GM12878 (cell line): ENCODE measurements at regions not wholly inside any gene's neighbourhood (a gene's known extent, or its start where the extent isn't known, plus 50 kb on each side); places are given as distances from the start of the nearest gene placed in this dataset.

Experiments used
- ATAC-seq: fragments of 200-7000 bp; cut with Tn5 transposase; 3 replicates; pipeline ENCODE4 v1.9.1; 2020; ENCODE audit warnings: mild to moderate bottlenecking, moderate library complexity
- BruUV-seq: library from RNA; stranded (reverse); fragments of 400-500 nt; replicated peaks from 2 replicates; lab custom pipeline; 2021; lab: Mats Ljungman, UMichigan
- CTCF ChIA-PET: fragments of 300-600 bp; sonication (Branson Sonifier 250); formaldehyde crosslinking; extraction: SDS; loops from one replicate; lab custom pipeline; 2021; ENCODE audit warnings: inconsistent platforms; lab: Yijun Ruan, JAX
- POLR2A ChIA-PET: fragments of 350-600 bp; formaldehyde crosslinking; extraction: SDS; loops from one replicate; lab custom pipeline; 2021; ENCODE audit warnings: inconsistent platforms; lab: Charles Lee
- RAD21 ChIA-PET: fragments of 300-600 bp; sonication (Branson Sonifier 250); formaldehyde crosslinking; loops from one replicate; lab custom pipeline; 2023; ENCODE audit warnings: antibody characterized with exemption; ENCODE audit not compliant: unreplicated experiment; lab: Charles Lee
- SMC1A ChIA-PET: fragments of 300-600 bp; sonication (Branson Sonifier 250); formaldehyde crosslinking; loops from one replicate; lab custom pipeline; 2023; ENCODE audit not compliant: unreplicated experiment, uncharacterized antibody; lab: Charles Lee
- DNase-seq: peaks from one replicate; pipeline ENCODE4 v3.0.0-alpha.2; 2011; ENCODE audit warnings: low read depth, low spot score
- FAIRE-seq: peaks from 3 replicates; lab custom pipeline; 2011; peaks lifted over from hg19 to GRCh38; lab: Jason Lieb, UNC
- H2AFZ ChIP-seq: 2 replicates; pipeline ENCODE4 v1.6.0; 2011; ENCODE audit warnings: low read depth, low read length, control low read depth; ENCODE audit not compliant: control insufficient read depth
- H3K27ac ChIP-seq: 2 replicates; pipeline ENCODE4 v1.5.1; 2011; ENCODE audit warnings: control low read depth; ENCODE audit not compliant: control insufficient read depth, insufficient read depth
- H3K27me3 ChIP-seq, 2 experiments: replicated peaks in 1 of 2; 2 replicates each; pipeline versions ENCODE4 v1.6.0 to v1.6.1; 2011; ENCODE audit warnings: low read length in 1 of 2; ENCODE audit not compliant: control insufficient read depth in 2 of 2, insufficient read depth in 2 of 2
- H3K36me3 ChIP-seq, 2 experiments: 2 replicates each; pipeline ENCODE4 v1.5.1; 2011; ENCODE audit warnings: low read length in 1 of 2; ENCODE audit not compliant: control insufficient read depth in 2 of 2, insufficient read depth in 2 of 2
- H3K4me1 ChIP-seq: 2 replicates; pipeline ENCODE4 v1.6.1; 2011; ENCODE audit warnings: mild to moderate bottlenecking, low read length, moderate library complexity, mixed read lengths; ENCODE audit not compliant: control insufficient read depth, insufficient read depth
- H3K4me2 ChIP-seq: 2 replicates; pipeline ENCODE4 v1.6.0; 2011; ENCODE audit warnings: control low read depth; ENCODE audit not compliant: control insufficient read depth, insufficient read depth
- H3K4me3 ChIP-seq: fragments of 200-600 bp; sonication (generic); 2 replicates; pipeline ENCODE4 v1.5.1; 2016
- H3K79me2 ChIP-seq: 2 replicates; pipeline ENCODE4 v1.6.0; 2011; ENCODE audit warnings: low read length; ENCODE audit not compliant: control insufficient read depth, insufficient read depth
- H3K9ac ChIP-seq: 2 replicates; pipeline ENCODE4 v1.8.0; 2011; ENCODE audit warnings: low read length, control low read depth, mixed read lengths; ENCODE audit not compliant: control insufficient read depth, insufficient read depth
- H3K9me3 ChIP-seq: replicated peaks from 3 replicates; pipeline ENCODE4 v1.5.1; 2011; ENCODE audit warnings: mild to moderate bottlenecking, low read length; ENCODE audit not compliant: control insufficient read depth, insufficient read depth
- H4K20me1 ChIP-seq: 2 replicates; pipeline ENCODE4 v1.6.0; 2011; ENCODE audit not compliant: control insufficient read depth, insufficient read depth
- BCLAF1 ChIP-seq: fragments of 450-650 bp; IDR thresholded peaks from 2 replicates; pipeline ENCODE4 v1.6.1; 2017; ENCODE audit warnings: antibody characterized with exemption, mild to moderate bottlenecking, moderate library complexity
- EZH2 ChIP-seq: IDR thresholded peaks from 2 replicates; pipeline ENCODE4 v1.6.1; 2012; ENCODE audit warnings: low read depth, mild to moderate bottlenecking, control low read depth, inconsistent platforms, low read length, borderline replicate concordance; ENCODE audit not compliant: control insufficient read depth
- SUZ12 ChIP-seq: fragments of 200-600 bp; sonication (generic); IDR thresholded peaks from one replicate; pipeline ENCODE4 v1.6.1; 2018; ENCODE audit warnings: antibody characterized with exemption, mild to moderate bottlenecking; ENCODE audit not compliant: unreplicated experiment
- ZBTB4 ChIP-seq: fragments of 450-650 bp; formaldehyde crosslinking; IDR thresholded peaks from 2 replicates; pipeline ENCODE4 v1.4.0; 2022; ENCODE audit warnings: mild to moderate bottlenecking, moderate library complexity
- ZNF217 ChIP-seq: fragments of 450-650 bp; IDR thresholded peaks from 2 replicates; pipeline ENCODE4 v1.6.1; 2017; ENCODE audit warnings: antibody characterized with exemption, mild to moderate bottlenecking
- WGBS: methylation state at CpG from one replicate; pipeline ENCODE4 v1.1.6; 2016; ENCODE audit warnings: low lambda C conversion rate; ENCODE audit not compliant: insufficient replicate concordance, insufficient coverage; ENCODE audit errors: missing lambda C conversion rate; 5-methylcytosine and 5-hydroxymethylcytosine counted together
- in situ Hi-C: fragments of 300-500 bp; cut with MboI; formaldehyde crosslinking; loops from 9 replicates; pipeline ENCODE4 v1.14.3; 2018; ENCODE audit warnings: mixed read lengths
- intact Hi-C: fragments of 100-400 bp; cut with micrococcal nuclease; formaldehyde crosslinking; loops from one replicate; pipeline ENCODE4 v1.14.2; 2022; ENCODE audit not compliant: unreplicated experiment
- TF ChIP-seq, protein P1 (sequence below): IDR thresholded peaks from 2 replicates; pipeline ENCODE4 v1.6.1; 2012; ENCODE audit warnings: low read depth, low read length, improper control_type of control experiment

GRCh38 chr2:12035956-12036639 lies 289.7 kb downstream of the LPIN1 start:
- DNase-seq: no peak
- RAD21 ChIA-PET: interaction anchor here (1.1 to 6.6 kb wide), 5 partner anchors 8 to 171 kb away, joined by 3 to 79 read pairs (median 13); no protein-coding TSS in a partner anchor
- POLR2A ChIA-PET: interaction anchor here (0.8 to 3.3 kb wide), 3 partner anchors 9 to 19 kb away, joined by 4 to 21 read pairs (median 4); no protein-coding TSS in a partner anchor
- H3K9me3 ChIP-seq: peaks cover 3% of the 10 kb centered on the region; the same call in 2 of the 3 replicates
- H4K20me1 ChIP-seq: no peaks in the 10 kb centered on the region
- CTCF ChIA-PET: interaction anchor here (0.6 to 4.2 kb wide), 6 partner anchors 8 to 175 kb away, joined by 3 to 47 read pairs (median 4); no protein-coding TSS in a partner anchor
- in situ Hi-C loops: no loop called here
- H3K36me3 ChIP-seq: peaks cover 0 to 2% of the 10 kb centered on the region in 2 experiments; a peak in 1 of 4 replicates
- no peaks in the 10 kb centered on the region for H3K79me2 ChIP-seq
- H3K4me1 ChIP-seq: peaks cover 44% of the 10 kb centered on the region
- H3K27ac ChIP-seq: no peak overlapping the region
- no peak for FAIRE-seq
- ATAC-seq: no peak
- no TSS peak for BruUV-seq
- no peak overlapping the region for H3K9ac ChIP-seq
- WGBS: 81% methylated on average over 1 of the region's 1 CpG
- peak; percentile 21; the same call in 1 of the 2 replicates for TF ChIP-seq ZNF217
- TF ChIP-seq, protein P1, sequence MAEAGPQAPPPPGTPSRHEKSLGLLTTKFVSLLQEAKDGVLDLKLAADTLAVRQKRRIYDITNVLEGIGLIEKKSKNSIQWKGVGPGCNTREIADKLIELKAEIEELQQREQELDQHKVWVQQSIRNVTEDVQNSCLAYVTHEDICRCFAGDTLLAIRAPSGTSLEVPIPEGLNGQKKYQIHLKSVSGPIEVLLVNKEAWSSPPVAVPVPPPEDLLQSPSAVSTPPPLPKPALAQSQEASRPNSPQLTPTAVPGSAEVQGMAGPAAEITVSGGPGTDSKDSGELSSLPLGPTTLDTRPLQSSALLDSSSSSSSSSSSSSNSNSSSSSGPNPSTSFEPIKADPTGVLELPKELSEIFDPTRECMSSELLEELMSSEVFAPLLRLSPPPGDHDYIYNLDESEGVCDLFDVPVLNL: no peak
- TF ChIP-seq BCLAF1: no peak
- no peak for TF ChIP-seq SUZ12
- TF ChIP-seq ZBTB4 (CRISPR knock-in tag): no peak
- TF ChIP-seq EZH2: no peak
- H3K4me2 ChIP-seq: no peak overlapping the region
- no peaks in the 10 kb centered on the region for H3K27me3 ChIP-seq
- SMC1A ChIA-PET: interaction anchor here (0.6 to 5.7 kb wide), 14 partner anchors 8 to 354 kb away, joined by 3 to 92 read pairs (median 5); no protein-coding TSS in a partner anchor
- intact Hi-C loops: no loop called here
- no peak overlapping the region for H2AFZ ChIP-seq
- H3K4me3 ChIP-seq: no peak overlapping the region
